NT2/D1 (cell line): ENCODE measurements at regions not wholly inside any gene's neighbourhood (a gene's known extent, or its start where the extent isn't known, plus 50 kb on each side); places are given as distances from the start of the nearest gene placed in this dataset.

Experiments
- DNase-seq: peaks from one replicate; pipeline ENCODE4 v3.0.0-alpha.2; 2011; ENCODE audit warnings: low read depth, low spot score
- H3K27me3 ChIP-seq: 2 replicates; pipeline ENCODE4 v1.6.0; 2011; ENCODE audit warnings: mild to moderate bottlenecking; ENCODE audit not compliant: insufficient read length, insufficient read depth
- H3K36me3 ChIP-seq: 2 replicates; pipeline ENCODE4 v1.6.1; 2011; ENCODE audit warnings: mild to moderate bottlenecking, low read length, mixed read lengths; ENCODE audit not compliant: insufficient read depth, insufficient read length
- H3K4me1 ChIP-seq: 2 replicates; pipeline ENCODE4 v1.5.1; 2011; ENCODE audit not compliant: insufficient read depth, insufficient read length
- H3K4me3 ChIP-seq: 2 replicates; pipeline ENCODE4 v1.5.1; 2011; ENCODE audit warnings: low read depth; ENCODE audit not compliant: insufficient read length
- H3K9ac ChIP-seq: 2 replicates; pipeline ENCODE4 v1.6.0; 2011; ENCODE audit warnings: low read depth; ENCODE audit not compliant: insufficient read length
- H3K9me3 ChIP-seq: 2 replicates; pipeline ENCODE4 v1.5.1; 2011; ENCODE audit warnings: mild to moderate bottlenecking, low read length; ENCODE audit not compliant: insufficient read depth
- SUZ12 ChIP-seq: IDR thresholded peaks from 2 replicates; pipeline ENCODE4 v1.6.1; 2011; ENCODE audit not compliant: insufficient read length, insufficient read depth; ENCODE audit errors: extremely low read depth
- YY1 ChIP-seq: IDR thresholded peaks from 2 replicates; pipeline ENCODE4 v1.6.1; 2011; ENCODE audit not compliant: insufficient read length, insufficient read depth
- ZNF274 ChIP-seq: IDR thresholded peaks from 2 replicates; pipeline ENCODE4 v1.6.1; 2011; ENCODE audit warnings: mild to moderate bottlenecking, low read depth, low read length

DNA sequence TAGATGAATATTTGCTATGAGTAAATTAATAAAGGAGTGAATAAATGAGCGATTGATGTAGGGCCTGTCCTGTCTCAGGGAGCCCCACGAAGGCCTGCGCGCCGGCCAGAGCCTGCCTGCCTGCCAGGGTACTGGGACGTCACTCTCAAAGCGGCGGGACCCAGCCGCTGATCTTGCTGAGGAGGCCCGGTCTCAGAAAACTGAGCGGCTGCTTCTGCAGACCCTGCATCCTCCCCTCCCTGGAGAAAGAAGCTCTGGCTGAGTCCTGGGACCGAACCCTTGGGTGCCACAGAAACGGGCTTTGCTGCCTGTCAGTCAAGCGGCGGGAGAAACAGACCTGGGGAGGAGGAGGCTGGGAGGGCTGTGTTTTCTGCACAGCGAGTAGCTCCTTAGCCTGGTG lies 91.6 kb upstream of the B3GAT1 start:
- no peak for TF ChIP-seq ZNF274
- TF ChIP-seq YY1, result no peak
- no peak for TF ChIP-seq SUZ12

DNA sequence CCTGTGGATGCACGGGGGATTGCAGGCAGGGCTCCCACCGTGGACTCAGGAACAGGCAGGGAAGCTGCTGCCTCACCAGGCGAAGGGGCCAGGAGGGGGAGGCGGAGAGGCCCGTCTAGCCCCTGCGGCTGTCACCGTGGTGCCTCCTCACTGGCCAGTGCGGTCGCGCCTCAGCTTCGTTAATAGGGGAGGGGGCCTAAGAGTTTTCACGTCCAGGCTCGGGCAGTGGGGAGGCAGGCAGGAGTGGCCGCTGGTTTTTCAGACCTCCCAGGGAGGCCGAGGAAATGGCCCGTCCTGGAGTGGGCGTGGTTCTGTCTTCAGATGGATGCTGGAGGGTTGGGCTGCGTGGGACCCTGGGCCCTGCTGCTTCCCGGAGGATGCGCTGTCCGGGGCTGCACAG lies 91.1 kb upstream of the B3GAT1 start:
- no peaks in the 10 kb centered on the region for H3K27me3 ChIP-seq
- no peak for DNase-seq
- H3K36me3 ChIP-seq, result no peaks in the 10 kb centered on the region
- H3K9me3 ChIP-seq, result no peaks in the 10 kb centered on the region
- H3K9ac ChIP-seq, result no peak overlapping the region
- H3K4me3 ChIP-seq, result no peak overlapping the region
- peaks cover 7% of the 10 kb centered on the region for H3K4me1 ChIP-seq
- TF ChIP-seq YY1 (no peak), SUZ12 (no peak)

More for the DNA sequence above, 91.6 kb upstream of the B3GAT1 start:
- Histone ChIP-seq H3K9me3 (no peaks in the 10 kb centered on the region), H3K36me3 (no peaks in the 10 kb centered on the region), H3K9ac (no peak overlapping the region), H3K4me1 (peaks cover 9% of the 10 kb centered on the region), H3K27me3 (no peaks in the 10 kb centered on the region), H3K4me3 (no peak overlapping the region)
- no peak for DNase-seq

DNA sequence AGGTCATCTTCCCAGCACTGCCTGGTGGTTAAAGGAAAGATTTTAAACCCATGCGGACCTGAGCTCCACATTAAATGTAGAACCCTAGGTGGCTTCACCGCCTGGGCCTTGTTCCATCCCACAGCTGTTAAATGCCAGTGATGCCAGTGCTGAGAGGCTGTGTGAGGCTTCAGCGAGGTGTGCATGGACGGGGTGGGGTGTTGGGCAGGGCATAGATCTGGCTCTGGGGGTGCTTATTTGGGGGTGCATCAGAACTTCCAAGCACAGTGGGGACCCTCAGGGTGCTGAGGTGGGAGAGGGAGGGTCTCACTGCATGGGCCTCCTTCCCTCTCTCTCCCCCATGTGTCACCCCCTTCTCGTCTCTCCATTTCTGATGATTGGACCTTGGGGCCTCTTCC lies 90.1 kb upstream of the B3GAT1 start:
- Histone ChIP-seq H3K4me3 (no peak overlapping the region), H3K9me3 (no peaks in the 10 kb centered on the region), H3K4me1 (peaks cover 7% of the 10 kb centered on the region), H3K36me3 (no peaks in the 10 kb centered on the region), H3K27me3 (no peaks in the 10 kb centered on the region), H3K9ac (no peak overlapping the region)
- no peak for DNase-seq
- TF ChIP-seq ZNF274 (no peak), YY1 (no peak), SUZ12 (no peak)

DNA sequence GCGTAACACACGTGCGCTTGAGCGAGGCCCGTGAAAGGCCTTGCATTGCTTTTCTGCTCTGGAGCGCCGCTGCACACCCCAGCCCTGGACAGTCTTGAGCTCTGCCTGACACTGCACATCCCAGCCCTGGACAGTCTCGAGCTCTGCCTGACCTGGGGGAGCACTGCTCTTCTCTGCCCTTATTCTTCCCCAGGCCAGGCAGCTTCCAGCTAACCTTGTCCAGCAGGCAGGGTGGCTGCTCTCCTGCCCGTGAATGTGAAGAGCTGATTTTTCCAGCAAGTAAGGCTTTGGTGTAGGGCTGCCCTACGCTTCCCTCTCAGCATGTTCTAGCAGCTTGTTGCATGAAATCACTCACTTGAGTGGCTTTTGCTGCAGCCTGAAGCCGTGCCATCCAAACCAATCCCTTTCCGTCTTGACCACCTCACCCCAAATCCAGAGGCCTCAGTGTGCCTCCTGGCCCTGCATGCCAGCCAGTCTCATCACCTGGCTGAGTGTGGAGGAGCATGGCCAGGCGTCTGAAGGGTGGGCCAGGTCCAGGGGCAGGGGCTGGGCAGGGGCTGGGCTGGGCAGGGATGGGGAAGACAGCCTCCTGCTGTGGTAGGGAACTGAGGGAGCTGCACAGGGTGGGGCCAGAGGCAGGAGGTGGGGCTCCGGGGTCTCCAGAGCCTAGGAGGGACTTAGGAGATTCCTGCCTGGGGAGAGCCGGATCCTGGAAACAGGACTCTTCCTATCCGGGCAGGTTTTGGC lies 89.5 kb upstream of the B3GAT1 start:
- Histone ChIP-seq H3K27me3 (no peaks in the 10 kb centered on the region), H3K4me3 (no peak overlapping the region), H3K4me1 (peaks cover 7% of the 10 kb centered on the region), H3K36me3 (no peaks in the 10 kb centered on the region), H3K9ac (no peak overlapping the region), H3K9me3 (no peaks in the 10 kb centered on the region)
- TF ChIP-seq SUZ12 (no peak), YY1 (no peak), ZNF274 (no peak)
- no peak for DNase-seq

DNA sequence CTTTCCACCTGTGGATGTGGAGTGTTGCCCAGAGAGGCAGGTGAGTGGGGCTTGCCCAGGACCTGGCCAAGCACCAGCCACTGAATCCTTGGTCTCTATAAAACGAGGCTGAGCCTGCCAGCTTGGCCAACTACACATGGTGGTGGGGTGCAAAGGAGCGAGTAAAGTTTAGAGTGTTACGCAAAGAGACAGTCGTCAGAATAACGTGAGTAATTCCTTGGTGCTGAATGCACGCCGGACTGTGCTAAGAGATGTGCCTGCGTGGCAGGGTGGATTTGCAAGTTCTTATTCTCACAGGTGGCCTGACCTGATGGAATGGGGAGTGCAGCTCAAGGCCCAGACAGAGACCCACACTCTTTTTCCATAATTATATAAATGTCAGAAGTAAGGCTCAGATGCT lies 88.6 kb upstream of the B3GAT1 start:
- DNase-seq, result no peak
- H3K36me3 ChIP-seq, result no peaks in the 10 kb centered on the region
- H3K9ac ChIP-seq, result no peak overlapping the region
- TF ChIP-seq YY1, result no peak
- no peak for TF ChIP-seq SUZ12
- no peak for TF ChIP-seq ZNF274
- H3K27me3 ChIP-seq, result no peaks in the 10 kb centered on the region
- peaks cover 7% of the 10 kb centered on the region for H3K4me1 ChIP-seq
- H3K4me3 ChIP-seq, result no peak overlapping the region
- no peaks in the 10 kb centered on the region for H3K9me3 ChIP-seq

DNA sequence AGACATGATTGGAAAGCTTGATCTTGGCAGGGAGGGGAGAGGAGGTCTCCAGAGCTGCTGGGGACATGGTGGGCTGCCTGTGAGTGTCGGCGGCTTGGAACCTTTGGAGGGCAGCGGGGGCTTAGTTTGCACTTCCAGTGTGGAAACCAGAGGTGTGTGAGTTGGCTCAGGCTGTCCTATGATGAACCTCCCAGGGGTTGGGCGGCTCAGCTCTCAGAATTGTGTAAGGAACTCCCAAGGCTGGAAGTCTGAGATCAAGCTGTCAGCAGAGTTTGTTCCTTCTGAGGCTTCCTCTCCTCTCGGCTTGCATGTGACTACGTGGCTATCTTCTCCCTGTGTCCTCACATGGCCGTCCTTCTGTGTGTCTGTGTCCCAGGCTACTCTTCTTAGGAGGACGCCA lies 87.9 kb upstream of the B3GAT1 start:
- Histone ChIP-seq H3K27me3 (no peaks in the 10 kb centered on the region), H3K9me3 (no peaks in the 10 kb centered on the region), H3K9ac (no peak overlapping the region), H3K36me3 (no peaks in the 10 kb centered on the region), H3K4me1 (peaks cover 7% of the 10 kb centered on the region), H3K4me3 (no peak overlapping the region)
- TF ChIP-seq SUZ12 (no peak), YY1 (no peak), ZNF274 (no peak)
- no peak for DNase-seq

DNA sequence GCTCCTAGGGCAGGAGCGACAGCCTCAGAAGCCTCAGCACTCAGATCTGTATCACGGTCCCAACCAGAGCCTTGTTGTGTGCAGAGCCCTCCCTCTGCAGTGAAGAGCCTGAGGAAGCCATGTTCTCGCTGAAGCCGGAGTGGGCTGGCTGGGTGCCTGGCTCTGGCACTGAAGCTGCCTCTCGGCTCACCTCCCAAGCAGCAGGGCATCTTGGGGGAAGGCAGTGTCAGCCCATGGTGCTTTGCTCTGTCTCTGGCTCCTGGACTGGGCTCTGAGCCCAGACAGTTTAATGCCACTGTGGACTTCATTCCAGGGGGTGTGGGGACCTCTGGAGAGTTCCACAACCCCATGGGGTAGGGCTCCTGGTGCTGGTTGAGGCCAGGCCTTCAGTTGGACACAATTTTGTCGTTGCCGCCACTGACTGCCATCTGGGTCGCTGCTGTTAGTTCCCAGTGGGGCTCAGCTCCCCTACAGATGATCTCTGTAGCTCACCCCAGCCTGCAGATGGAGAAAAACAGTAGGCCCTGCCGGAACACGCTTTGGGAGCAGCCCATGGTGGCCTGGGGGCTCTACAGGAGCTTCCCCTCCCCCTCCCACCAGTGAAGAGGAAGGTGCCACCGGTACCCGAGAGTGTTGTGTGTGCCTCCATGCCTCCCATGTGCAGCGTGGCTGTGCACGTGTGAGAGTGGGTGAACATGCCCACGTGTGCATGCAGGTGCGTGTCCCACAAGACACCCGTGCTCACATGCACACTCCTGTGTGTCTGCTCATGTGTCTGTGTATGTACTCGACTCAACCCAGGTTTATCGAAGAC lies 86.5 kb upstream of the B3GAT1 start:
- no peaks in the 10 kb centered on the region for H3K36me3 ChIP-seq
- H3K27me3 ChIP-seq, result no peaks in the 10 kb centered on the region
- H3K4me1 ChIP-seq, result peaks cover 2% of the 10 kb centered on the region
- no peak overlapping the region for H3K4me3 ChIP-seq
- no peaks in the 10 kb centered on the region for H3K9me3 ChIP-seq
- DNase-seq, result no peak
- no peak overlapping the region for H3K9ac ChIP-seq
- TF ChIP-seq SUZ12, result no peak
- no peak for TF ChIP-seq ZNF274
- TF ChIP-seq YY1, result no peak
